OCI-M2 (cell line): ENCODE measurements at regions not wholly inside any gene's neighbourhood (a gene's known extent, or its start where the extent isn't known, plus 50 kb on each side); places are given as distances from the start of the nearest gene placed in this dataset.
"Not testable (repeated sequence)": the region's sequence is repeated elsewhere in the genome, so short reads cannot be mapped to it uniquely, and the experiment has no call there.

Experiments
- DNase-seq: peaks from one replicate; lab custom pipeline; 2025; ENCODE audit not compliant: unreplicated experiment; lab: John Stamatoyannopoulos, UW

- no peak for DNase-seq
Observed at GRCh38 chr2:145460112-145460511, 940.2 kb upstream of the ZEB2 start.

DNA sequence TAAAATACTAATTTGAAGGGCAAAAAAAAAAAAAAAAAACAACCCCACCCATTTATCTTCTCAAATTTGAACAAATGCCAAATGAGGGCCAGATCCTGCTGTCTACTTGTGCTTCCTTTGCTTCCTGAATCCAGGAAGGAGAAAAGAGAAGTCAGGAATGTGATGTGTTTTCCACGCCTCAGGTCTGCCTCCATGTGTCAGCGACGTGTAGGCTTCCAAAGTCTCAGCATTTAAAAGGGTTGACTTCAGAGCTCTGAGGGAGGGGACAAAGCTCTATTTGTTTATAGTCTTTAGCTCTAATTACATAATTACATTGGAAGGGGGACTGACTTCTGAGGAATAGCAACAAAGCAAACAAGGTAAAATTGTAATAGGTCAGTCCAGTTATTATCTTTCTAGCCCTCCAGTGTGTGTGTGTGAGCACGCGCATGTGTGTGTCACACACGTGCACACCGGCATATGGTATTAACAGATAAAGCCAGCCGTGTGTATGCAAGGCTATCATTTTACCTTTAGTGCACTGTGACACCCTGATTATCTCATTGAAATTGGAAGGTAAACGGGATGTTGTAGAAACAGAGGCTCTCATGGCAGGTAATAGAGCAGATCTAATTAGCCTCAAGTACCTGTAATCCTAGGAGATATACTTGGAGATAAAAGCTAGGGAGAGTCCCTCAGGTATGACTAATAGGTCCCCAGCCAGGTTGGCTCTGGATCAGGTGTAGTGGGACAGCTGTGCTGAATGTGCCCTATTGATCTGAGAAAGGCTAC lies 911.4 kb upstream of the ZEB2 start:
- DNase-seq: no peak

DNA sequence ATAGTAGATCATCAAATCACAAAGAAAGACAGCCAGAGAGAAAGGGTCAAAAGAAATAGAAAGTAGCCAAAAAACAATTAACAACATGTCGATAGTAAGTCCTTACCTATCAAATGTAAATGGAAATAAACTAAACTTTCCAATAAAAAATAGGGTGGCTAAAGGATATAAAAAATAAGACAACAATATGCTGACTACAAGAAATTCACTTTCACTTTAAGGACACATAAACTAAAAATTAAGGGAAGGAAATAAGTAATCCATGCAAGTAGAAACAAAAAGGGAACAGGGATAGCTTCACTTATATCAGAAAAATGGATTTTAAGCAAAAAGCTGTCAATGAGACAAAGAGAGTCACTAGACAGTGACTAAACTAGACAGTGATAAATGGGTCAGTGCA lies 903.9 kb upstream of the ZEB2 start:
- DNase-seq: no peak

GRCh38 chr2:145422576-145422975 lies 902.7 kb upstream of the ZEB2 start:
- no peak for DNase-seq

DNA sequence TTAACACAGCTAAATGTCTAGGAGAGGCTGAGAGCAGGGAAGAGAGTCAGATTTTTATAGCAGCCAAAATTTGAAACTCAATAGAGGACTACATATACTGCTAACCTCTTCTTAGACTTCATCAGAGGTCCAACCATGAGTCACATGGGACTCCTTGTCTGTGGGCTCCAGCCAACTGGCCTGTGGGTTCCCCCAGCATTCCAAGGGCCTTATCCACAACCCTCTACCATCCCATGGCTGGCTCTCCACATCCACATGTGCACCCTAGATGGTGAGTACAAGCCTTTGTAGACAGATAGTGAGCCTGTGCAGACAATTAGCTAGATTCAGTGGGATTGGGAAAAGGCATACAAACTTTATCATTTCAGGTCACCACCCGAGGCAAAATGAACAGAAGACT lies 901.9 kb upstream of the ZEB2 start:
- no peak for DNase-seq

DNA sequence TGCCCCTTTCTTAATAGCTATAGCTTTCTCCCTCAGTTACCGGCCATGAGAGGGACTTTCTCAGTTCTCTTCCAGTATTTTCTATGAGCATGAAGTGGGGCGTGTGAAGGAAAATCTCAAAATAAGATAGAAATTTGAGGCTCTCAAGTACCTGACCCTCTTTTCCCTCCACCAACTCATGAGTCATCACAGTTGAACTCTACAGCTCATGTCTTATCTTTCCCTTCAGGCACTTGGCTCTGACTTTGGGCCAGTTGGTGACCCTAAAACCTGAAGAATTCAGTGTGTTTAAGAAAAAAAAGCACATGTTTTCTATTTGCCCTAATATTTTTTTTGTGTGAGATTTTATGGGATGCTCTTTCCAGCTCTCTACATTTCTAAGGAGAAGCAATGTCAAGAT lies 896.7 kb upstream of the ZEB2 start:
- no peak for DNase-seq

GRCh38 chr2:145415151-145415550 lies 895.2 kb upstream of the ZEB2 start:
- no peak for DNase-seq

GRCh38 chr2:145413261-145414030 lies 893.5 kb upstream of the ZEB2 start:
- no peak for DNase-seq

DNA sequence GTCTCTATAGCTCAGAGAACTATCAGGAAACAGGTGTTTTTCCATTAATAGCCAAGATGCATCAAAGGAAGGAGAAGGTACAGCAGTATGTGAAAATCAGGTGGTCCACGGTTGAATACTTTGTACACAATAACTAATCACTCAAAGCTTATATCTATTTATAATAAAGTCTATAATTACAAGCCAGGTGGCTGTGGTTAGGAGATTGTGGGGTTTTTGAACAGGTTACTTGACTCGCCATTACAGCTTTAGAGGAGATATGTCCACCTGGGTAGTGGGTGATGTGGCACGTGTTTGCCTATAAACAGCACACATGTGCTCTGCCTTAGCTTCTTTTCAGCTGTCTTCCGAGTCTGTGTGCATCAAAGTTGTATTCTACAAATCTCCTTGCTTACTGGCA lies 892.2 kb upstream of the ZEB2 start:
- no peak for DNase-seq

GRCh38 chr2:145411493-145411892 lies 891.6 kb upstream of the ZEB2 start:
- no peak for DNase-seq

GRCh38 chr2:145410086-145410485 lies 890.2 kb upstream of the ZEB2 start:
- no peak for DNase-seq

GRCh38 chr2:145408980-145409379 lies 889.1 kb upstream of the ZEB2 start:
- DNase-seq: no peak

- no peak for DNase-seq
Observed at GRCh38 chr2:145404690-145405089, 884.8 kb upstream of the ZEB2 start.

DNA sequence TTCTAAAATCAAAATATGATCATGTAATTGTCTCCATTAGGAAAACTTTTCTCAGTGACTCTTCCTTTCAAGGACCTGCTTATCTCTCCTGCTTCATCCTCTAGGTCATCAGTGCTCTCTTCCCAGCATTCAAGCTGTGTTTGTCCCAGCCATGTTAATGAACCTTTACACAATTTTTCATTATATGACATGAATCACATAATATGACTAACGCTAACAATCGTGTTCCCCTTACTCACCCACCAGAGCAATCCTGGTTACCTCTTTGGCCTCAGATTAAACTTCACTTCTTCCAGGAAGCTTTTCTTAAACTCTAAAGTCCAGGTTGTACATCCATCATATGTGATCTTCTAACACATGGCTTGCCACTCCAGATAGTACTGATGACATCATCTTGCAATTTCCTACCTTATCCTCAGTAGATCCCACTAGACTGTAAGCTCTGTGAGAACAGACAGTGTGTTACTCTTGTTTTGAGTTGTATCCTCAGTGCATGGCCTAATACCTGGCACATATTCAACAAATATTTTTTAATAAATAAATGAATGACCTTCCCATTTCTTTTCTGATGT lies 882.9 kb upstream of the ZEB2 start:
- DNase-seq: no peak

- no peak for DNase-seq
Observed at GRCh38 chr2:145399131-145399530, 879.2 kb upstream of the ZEB2 start.

DNA sequence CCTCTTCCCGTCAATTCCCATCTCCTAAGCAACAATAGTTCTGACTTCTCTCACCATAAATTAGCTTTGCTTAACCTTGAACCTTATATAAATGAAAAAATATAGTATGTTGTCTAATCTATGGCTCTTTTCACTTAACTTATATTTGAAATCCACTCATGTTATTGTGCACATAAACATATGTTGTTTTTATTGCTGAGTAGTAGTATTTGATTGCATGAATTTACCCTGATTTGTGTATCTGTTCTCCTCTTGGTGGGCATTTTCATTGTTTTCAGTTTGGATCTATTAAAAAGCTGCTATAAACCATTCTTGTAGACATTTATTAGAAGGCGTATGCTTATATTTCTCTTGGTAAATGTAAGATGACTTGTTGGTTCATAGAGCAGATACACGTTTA lies 874.3 kb upstream of the ZEB2 start:
- DNase-seq: no peak

- DNase-seq: no peak
Observed at GRCh38 chr2:145386973-145387372, 867.1 kb upstream of the ZEB2 start.

DNA sequence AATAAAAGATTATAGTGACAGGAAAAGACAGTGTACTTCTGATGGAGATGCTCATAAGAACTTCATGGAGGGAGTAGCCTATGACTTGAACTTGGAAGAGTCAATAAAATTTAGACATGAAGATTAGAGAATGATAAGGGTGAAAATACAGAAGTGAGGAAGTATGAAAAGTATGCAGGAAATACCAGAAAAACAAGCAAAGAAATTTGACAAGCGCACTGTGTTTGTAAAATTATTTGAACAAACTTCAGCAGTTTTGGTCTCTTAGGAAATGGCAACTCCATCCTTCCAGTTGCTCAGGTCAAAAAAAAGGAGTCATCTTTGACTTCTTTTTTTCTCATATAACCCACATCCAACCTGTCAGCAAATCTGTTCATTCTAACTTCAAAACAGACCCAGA lies 864.0 kb upstream of the ZEB2 start:
- DNase-seq: no peak

DNA sequence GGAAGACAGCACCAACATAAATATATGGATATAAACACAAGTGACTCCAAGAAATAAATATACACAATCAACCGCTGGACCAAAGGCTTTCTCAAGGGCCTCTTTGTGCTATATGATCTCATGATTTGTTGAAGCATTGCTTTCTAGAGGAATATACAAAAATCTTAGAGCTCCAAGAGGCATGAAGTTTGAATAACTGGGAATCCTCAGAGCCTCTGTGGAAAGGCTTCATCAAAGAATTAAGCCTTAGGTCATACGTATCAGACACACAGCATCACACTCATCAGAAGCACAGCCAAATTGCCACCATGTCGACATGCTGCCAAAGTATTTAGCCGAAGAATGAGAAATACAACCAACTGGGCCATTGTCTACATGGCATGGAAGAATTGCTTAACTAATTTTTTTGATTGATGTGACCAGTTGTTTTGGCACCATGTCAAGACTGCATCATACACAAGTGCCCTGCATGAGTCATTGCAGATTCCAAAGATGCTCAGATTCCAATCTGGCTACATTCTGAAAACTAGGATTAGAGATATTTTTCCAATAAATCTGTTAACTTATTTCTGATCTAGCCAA lies 860.6 kb upstream of the ZEB2 start:
- no peak for DNase-seq

GRCh38 chr2:145379934-145380333 lies 860.0 kb upstream of the ZEB2 start:
- no peak for DNase-seq

- DNase-seq: no peak
Observed at GRCh38 chr2:145374165-145374564, 854.2 kb upstream of the ZEB2 start.

DNA sequence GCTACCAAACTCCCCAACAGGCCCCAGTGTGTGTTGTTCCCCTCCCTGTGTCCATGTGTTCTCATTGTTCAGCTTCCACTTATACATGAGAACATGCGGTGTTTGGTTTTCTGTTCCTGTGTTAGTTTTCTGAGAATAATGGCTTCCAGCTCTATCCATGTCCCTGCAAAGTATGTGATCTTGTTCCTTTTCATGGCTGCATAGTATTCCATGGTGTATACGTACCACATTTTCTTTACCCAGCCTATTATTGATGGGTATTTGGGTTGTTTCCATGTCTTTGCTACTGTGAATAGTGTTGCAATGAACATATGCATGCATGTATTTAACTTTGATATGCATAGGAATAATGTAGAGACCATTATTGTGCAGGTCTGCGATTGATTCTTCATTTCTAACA lies 847.4 kb upstream of the ZEB2 start:
- not testable (repeated sequence) for DNase-seq
